ENCODE measurements at regions not wholly inside any gene's neighbourhood (a gene's known extent, or its start where the extent isn't known, plus 50 kb on each side); places are given as distances from the start of the nearest gene placed in this dataset.
"Not testable (repeated sequence)": the region's sequence is repeated elsewhere in the genome, so short reads cannot be mapped to it uniquely, and the experiment has no call there.

- DNase-seq (ENCODE audit: low read depth in 2 of 2), result no peak
These were observed 350.8 kb upstream of the C16orf82 start for GRCh38 chr16:26715969-26716368.

DNA sequence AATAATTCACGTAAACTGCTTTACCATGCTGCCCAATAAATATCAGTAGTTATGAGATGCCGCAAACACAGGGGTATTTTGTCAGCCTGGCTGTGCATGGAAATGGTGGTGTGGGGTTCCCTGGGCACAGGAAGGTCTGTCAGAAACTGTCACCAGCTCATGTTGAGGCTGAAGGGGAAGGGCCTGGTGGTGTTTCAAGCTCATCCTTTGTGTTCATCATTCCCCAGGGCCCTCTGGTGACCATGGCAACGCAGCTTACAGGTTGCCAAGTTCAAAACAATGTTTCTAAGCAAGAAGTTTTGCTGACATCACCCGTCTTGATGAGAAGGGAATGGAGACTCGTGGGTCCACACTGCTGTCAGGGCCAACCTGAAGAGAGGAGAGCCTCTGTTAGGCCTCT, 348.9 kb upstream of the C16orf82 start:
- no peak for DNase-seq (ENCODE audit: low read depth in 2 of 2)

DNA sequence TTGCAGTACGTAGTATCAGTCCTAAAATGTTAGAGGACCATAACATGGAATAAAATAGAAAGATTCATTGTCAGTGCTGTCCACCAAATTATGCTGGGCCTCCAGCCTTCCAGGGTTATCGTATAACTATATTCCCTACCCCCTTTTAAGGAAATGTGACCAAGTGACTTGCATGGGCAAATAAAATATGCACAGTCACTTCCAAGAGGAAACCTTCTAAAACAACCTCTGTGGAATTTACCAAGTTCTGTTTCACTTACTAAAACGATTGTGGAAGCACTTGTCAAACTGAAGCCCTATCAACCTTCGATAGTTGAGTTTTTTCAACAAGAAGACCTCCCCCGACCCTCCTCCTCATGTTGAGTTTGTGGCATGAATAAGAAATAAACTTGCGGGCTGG, 345.4 kb upstream of the C16orf82 start:
- no peak for DNase-seq (ENCODE audit: low read depth in 2 of 2)

DNA sequence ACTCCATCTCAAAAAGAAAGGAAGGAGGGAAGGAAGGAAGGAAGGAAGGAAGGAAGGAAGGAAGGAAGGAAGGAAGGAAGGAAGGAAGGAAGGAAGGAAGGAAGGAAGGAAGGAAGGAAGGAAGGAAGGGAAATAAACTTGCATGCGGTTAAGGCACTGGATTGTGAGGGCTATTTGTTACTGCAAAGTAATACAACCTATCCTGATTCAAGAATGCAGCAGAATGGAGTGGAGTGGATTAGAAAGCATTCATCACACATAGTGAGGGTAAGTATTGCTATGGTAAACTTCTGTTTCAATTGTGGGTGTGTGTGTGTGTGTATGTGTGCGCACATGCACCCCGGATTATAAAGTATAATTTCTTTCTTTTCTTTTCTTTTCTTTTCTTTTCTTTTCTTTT, 344.8 kb upstream of the C16orf82 start:
- not testable (repeated sequence) for DNase-seq (ENCODE audit: low read depth in 2 of 2)

DNA sequence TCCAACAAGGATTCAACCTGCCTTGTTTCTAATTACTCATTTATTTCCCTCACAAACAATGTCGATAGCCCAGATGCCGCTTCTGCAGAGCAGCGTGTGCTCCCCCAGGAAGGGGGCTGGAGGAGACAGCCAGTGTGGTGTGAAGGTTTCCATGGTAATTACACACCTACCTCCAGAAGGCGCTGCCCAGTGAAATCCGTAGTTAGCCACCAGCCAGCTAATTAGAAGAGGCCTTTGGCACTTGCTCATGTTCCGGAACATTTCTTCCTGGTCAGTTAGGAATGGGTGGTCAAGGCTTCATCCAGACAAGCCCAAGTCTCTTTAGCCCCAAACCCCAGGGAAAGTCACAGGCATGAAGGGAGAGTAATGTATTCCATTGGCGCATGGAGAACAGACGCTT, 342.5 kb upstream of the C16orf82 start:
- no peak for DNase-seq (ENCODE audit: low read depth in 2 of 2)

GRCh38 chr16:26727848-26728247, 338.9 kb upstream of the C16orf82 start:
- DNase-seq (ENCODE audit: low read depth in 2 of 2), result no peak

DNA sequence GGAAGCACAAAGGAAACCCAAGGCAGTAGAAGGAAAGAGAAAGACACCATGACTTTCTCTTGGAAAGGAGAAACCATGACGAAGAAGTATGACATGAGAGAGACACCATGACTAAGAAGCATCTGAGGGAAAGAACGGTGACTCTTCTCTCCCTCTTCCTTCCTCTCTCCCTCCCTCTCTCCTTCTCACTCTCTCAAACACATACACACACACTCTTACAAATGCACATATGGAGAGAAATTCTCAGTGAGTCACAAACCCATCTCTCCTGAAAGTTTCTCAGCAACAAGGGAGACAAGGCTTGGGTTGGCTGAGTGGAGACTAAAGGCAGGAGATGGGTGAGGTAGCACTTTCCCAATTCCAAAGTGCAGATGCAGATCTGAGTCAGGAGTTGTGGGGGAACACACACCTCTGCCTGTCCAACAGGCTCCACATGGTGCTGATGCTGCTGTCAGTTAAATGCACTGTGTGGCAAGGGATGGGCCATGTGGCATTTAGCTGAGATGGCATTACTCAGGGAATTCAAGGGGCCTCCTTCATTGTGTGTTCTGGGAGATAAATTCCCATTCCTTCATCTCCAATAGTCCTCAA, 336.7 kb upstream of the C16orf82 start:
- no peak for DNase-seq (ENCODE audit: low read depth in 2 of 2)

DNA sequence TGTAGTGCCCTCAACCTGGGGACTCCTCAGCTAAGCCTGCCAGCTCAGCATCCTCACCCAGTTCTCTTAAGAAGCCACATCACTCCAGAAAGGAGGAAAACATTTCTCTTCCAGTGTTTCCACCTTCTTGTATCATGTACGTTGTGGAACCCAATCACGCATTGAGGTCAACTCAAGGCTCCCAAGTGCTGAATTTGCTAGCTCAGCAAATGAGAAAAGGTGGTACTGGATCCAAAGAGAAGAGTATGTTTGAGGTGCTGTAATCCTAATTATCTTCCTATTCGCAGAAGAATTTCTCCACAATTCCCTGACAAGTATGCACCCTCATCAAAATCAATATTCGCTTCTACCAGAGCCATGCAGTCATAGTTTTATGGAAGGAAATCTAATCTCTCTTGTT, 335.0 kb upstream of the C16orf82 start:
- DNase-seq (ENCODE audit: low read depth in 2 of 2), result no peak

DNA sequence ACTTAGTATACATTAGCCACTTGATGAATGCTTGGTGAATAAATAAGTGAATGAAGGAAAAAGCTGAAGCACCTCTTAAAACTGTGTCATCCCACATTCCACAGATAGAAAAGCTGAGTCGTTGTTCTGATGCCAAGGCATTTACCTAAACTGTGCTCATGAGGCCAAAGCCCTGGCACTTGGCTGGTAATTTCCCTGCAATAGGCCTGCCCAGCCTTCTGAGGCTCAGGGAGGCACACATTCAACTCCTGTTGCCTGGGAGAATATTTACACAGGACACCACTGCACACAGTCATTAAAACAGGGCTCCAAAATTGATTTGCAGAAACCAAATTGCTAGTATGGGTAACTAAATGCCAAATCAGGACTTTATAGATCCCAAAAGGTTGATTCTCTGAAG, 333.0 kb upstream of the C16orf82 start:
- no peak for DNase-seq (ENCODE audit: low read depth in 2 of 2)

DNA sequence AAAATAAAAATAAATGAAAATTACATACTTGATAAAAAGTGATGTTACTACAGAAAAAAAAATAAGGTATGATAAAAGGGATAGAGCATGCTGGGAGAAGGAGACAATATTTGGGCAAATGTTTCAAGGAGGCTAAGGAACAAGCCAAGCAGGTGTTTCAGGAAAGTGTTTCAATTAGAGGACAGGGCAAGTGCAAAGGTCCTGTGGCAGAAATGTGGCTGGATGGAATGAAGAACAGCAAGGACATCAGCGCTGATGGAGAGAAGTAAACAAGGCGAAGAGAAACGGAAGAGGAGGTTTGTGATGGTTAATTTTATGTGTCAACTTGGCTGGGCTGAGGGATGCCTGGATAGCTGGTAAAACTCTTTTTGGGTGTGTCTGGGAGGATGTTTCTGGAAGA, 331.2 kb upstream of the C16orf82 start:
- no peak for DNase-seq (ENCODE audit: low read depth in 2 of 2)

- DNase-seq (ENCODE audit: low read depth in 2 of 2), result no peak
These were observed 330.6 kb upstream of the C16orf82 start for GRCh38 chr16:26736084-26736483.

DNA sequence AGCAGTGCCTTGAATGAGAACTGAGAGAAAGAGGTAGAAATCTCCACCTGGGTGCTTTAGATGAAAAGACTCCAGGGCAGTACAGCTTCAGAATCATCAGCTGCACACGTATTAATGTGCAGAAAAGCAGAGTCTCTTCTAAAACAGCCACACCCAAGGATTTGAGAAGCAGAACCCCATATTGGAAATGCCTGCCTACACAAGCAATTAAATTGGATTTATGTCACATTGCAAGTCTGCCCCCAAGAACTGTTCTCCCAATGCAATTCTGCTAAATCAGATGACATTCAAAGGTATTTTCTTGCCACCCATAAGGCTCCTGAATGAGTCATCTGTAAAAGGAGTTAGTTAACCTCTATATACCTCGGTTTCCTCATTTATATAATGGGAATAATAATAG, 326.0 kb upstream of the C16orf82 start:
- no peak for DNase-seq (ENCODE audit: low read depth in 2 of 2)

DNA sequence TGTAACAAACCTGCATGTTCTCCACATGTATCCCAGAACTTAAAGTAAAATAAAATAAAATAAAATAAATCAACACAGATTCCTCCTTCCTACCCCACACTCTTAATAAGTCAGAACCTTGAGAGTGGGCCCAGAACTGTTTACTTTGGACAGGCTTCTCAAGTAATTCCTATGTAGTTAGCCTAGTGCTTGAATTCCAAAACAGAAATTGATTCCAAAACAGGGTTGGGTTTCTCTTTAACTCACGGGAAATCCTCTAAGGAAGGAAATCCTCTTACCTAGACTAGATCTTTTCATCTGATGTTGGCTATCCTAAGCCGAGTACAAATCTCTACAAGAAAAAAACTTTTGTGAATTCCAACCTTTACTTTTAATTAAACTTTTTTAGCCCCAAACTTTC, 324.7 kb upstream of the C16orf82 start:
- DNase-seq (ENCODE audit: low read depth in 2 of 2), result no peak

DNA sequence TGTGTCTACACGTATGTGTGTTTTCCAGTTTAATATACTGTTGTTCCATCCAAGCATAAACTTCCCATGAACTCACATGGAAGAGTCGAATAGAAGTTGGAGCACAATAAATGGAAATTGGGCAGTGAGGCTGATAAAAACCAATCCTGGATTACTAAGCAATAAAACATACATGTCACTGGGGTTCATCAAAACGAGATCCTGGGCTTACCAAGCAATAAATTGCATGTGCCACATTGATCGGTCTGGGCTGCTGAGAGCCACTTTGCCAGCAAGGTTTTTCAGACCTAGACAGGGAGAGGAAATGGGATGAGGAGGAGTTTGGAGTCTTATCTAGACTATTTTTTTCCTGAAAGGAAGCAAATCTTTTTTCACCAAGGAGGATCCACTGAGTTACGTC, 322.3 kb upstream of the C16orf82 start:
- DNase-seq (ENCODE audit: low read depth in 2 of 2), result no peak

- no peak for DNase-seq (ENCODE audit: low read depth in 2 of 2)
These were observed 319.0 kb upstream of the C16orf82 start for GRCh38 chr16:26747760-26748159.

GRCh38 chr16:26749072-26749471, 317.7 kb upstream of the C16orf82 start:
- DNase-seq (ENCODE audit: low read depth in 2 of 2), result no peak

DNA sequence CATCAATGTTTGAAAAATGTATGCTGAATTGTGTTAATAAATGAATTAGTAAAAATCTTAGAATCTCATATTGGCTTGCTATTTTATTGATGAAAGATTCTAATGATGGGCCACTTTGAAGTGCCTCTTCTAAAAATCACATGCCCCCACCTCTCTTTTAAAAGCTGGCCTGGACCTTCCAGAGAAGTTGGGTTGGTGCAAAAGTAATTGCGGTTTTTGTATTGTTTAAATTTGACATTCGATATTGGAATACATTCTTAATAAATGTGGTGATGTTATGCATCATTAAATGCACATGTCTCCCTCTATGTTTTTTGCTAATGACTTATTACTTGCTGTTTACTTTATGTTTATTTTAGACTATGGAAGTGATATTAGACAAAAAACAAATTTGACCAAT, 314.6 kb upstream of the C16orf82 start:
- no peak for DNase-seq (ENCODE audit: low read depth in 2 of 2)

DNA sequence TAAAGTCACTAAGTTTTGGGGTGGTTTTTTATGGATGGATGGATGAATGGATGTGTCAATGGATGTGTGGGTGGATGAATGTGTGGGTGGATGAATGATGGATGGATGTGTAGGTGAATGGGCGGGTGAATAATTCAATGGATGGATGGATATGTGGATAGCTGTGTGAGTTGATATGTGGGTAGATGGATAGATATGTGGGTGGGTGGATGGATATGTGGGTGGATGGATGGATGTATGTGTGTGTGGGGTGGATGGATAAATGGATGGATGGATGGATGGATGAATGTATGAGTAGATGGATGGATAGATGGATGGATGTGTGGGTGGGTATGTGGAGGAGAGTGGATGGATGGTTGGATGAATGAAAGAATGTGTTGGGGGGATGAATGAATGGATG, 310.1 kb upstream of the C16orf82 start:
- DNase-seq (ENCODE audit: low read depth in 2 of 2), result no peak

DNA sequence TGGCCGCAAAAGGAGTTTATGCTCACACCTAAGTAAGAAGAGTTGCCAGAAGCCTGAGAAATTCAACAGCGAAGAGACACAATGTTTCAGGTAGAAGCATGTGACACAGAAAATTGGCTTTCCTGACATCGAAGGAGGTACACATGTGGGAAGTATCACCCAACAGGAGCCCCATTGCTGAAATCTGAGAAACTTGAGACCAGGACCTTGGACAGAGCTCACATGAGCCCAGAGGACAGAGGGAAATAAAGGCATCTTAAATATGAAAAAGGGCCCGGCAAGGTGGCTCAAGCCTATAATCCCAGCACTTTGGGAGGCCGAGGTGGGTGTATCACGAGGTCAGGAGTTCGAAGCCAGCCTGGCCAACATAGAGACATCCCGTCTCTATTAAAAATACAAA, 304.1 kb upstream of the C16orf82 start:
- no peak for DNase-seq (ENCODE audit: low read depth in 2 of 2)

- no peak for DNase-seq (ENCODE audit: low read depth in 2 of 2)
These were observed 301.6 kb upstream of the C16orf82 start for GRCh38 chr16:26765087-26765486.

- DNase-seq (ENCODE audit: low read depth in 2 of 2), result no peak
These were observed 298.2 kb upstream of the C16orf82 start for GRCh38 chr16:26768385-26769010.

- no peak for DNase-seq (ENCODE audit: low read depth in 2 of 2)
These were observed 296.2 kb upstream of the C16orf82 start for GRCh38 chr16:26770547-26770946.

- DNase-seq (ENCODE audit: low read depth in 2 of 2), result no peak
These were observed 294.2 kb upstream of the C16orf82 start for GRCh38 chr16:26772503-26772902.

DNA sequence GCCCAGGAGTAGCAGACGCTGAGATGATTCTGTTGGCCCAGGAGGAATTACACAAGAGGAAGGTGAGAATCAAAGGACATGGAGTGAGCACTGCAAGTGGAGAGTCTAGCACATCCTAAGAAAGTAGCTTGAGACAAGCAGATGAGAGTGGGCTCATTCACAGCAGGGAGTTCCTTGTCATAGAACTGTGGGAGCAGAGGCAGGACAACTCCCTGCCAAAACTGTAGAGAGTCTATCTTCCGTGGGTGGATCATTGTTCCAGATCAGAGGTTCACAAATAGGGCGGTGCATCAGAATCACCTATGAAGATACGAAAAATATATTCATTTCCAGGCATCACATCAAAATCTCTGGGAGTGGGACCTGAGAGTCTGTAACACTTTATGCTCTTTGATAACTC, 288.9 kb upstream of the C16orf82 start:
- DNase-seq (ENCODE audit: low read depth in 2 of 2), result no peak

Data from activated CD4-positive, alpha-beta T cell treated with anti-CD3 and anti-CD28 coated beads for 24 hours (primary cell).